IMR-90 (cell line): ENCODE measurements at regions not wholly inside any gene's neighbourhood (a gene's known extent, or its start where the extent isn't known, plus 50 kb on each side); places are given as distances from the start of the nearest gene placed in this dataset.

Source experiments
- ATAC-seq: fragments of 200-7000 bp; cut with Tn5 transposase; 2 replicates; pipeline ENCODE4 v1.9.1; 2020; ENCODE audit warnings: low read depth, mild to moderate bottlenecking, moderate library complexity
- BruUV-seq: library from RNA; stranded (reverse); fragments of 400-500 nt; replicated peaks from 2 replicates; lab custom pipeline; 2021; lab: Mats Ljungman, UMichigan
- CTCF ChIA-PET: fragments of 300-600 bp; formaldehyde crosslinking; extraction: SDS; loops from one replicate; lab custom pipeline; 2021; ENCODE audit warnings: antibody characterized with exemption; lab: Yijun Ruan, JAX
- POLR2A ChIA-PET: fragments of 300-600 bp; sonication (Branson Sonifier 250); formaldehyde crosslinking; loops from one replicate; lab custom pipeline; 2022; ENCODE audit warnings: antibody characterized with exemption; ENCODE audit not compliant: unreplicated experiment; lab: Charles Lee
- DNase-seq: peaks from one replicate; pipeline ENCODE4 v3.0.0; 2013
- H2AFZ ChIP-seq: replicated peaks from 2 replicates; pipeline ENCODE3; 2013; ENCODE audit warnings: low read length, mild to moderate bottlenecking; ENCODE audit not compliant: poor library complexity
- H2AK5ac ChIP-seq: 2 replicates; pipeline ENCODE4 v1.6.1; 2013; ENCODE audit warnings: low read depth, low read length, inconsistent platforms
- H2AK9ac ChIP-seq: replicated peaks from 2 replicates; pipeline ENCODE3; 2013; ENCODE audit warnings: mild to moderate bottlenecking, low read depth, low read length, moderate library complexity; ENCODE audit not compliant: poor library complexity
- H2BK120ac ChIP-seq: 2 replicates; pipeline ENCODE4 v1.6.1; 2013; ENCODE audit warnings: low read depth, low read length, inconsistent platforms
- H2BK15ac ChIP-seq: 3 replicates; pipeline ENCODE4 v1.6.1; 2013; ENCODE audit warnings: low read depth, low read length, inconsistent platforms
- H2BK20ac ChIP-seq: 2 replicates; pipeline ENCODE4 v1.6.1; 2013; ENCODE audit warnings: low read depth, mild to moderate bottlenecking, inconsistent platforms, low read length, moderate library complexity
- H2BK5ac ChIP-seq: 2 replicates; pipeline ENCODE4 v1.6.1; 2013; ENCODE audit warnings: mild to moderate bottlenecking, low read depth, low read length, inconsistent platforms; ENCODE audit not compliant: poor library complexity, severe bottlenecking
- H3K14ac ChIP-seq: replicated peaks from 2 replicates; pipeline ENCODE4 v1.6.1; 2013; ENCODE audit warnings: low read depth, low read length, inconsistent platforms
- H3K18ac ChIP-seq: 2 replicates; pipeline ENCODE4 v1.6.1; 2013; ENCODE audit warnings: low read depth, low read length, control low read depth
- H3K23ac ChIP-seq: 2 replicates; pipeline ENCODE4 v1.6.1; 2013; ENCODE audit warnings: low read depth, low read length, inconsistent platforms
- H3K27ac ChIP-seq: 2 replicates; pipeline ENCODE4 v1.5.1; 2013; ENCODE audit warnings: mild to moderate bottlenecking, control low read depth, low read length; ENCODE audit not compliant: insufficient read depth
- H3K27me3 ChIP-seq: 2 replicates; pipeline ENCODE4 v1.6.1; 2013; ENCODE audit warnings: low read length; ENCODE audit not compliant: control insufficient read depth, insufficient read depth
- H3K36me3 ChIP-seq: 2 replicates; pipeline ENCODE4 v1.6.1; 2013; ENCODE audit warnings: low read length, mixed read lengths; ENCODE audit not compliant: control insufficient read depth, insufficient read depth
- H3K4ac ChIP-seq: 2 replicates; pipeline ENCODE4 v1.6.1; 2013; ENCODE audit warnings: low read depth, low read length, inconsistent platforms
- H3K4me1 ChIP-seq: 2 replicates; pipeline ENCODE4 v1.6.1; 2013; ENCODE audit warnings: low read length, mixed read lengths; ENCODE audit not compliant: control insufficient read depth, insufficient read depth
- H3K4me2 ChIP-seq: 2 replicates; pipeline ENCODE4 v1.6.1; 2013; ENCODE audit warnings: low read depth, mild to moderate bottlenecking, control low read depth, low read length, moderate library complexity
- H3K4me3 ChIP-seq: 2 replicates; pipeline ENCODE4 v1.5.1; 2013; ENCODE audit warnings: low read depth, mild to moderate bottlenecking, control low read depth, low read length, moderate library complexity; ENCODE audit not compliant: insufficient read depth
- H3K56ac ChIP-seq: 2 replicates; pipeline ENCODE4 v1.6.1; 2013; ENCODE audit warnings: low read length, inconsistent platforms; ENCODE audit not compliant: insufficient read depth; ENCODE audit errors: extremely low read depth
- H3K79me1 ChIP-seq, 2 experiments: 2 replicates each; pipeline ENCODE4 v1.6.1; 2013; ENCODE audit warnings: low read length in 2 of 2, inconsistent platforms in 1 of 2, low read depth in 1 of 2
- H3K9ac ChIP-seq: 2 replicates; pipeline ENCODE4 v1.6.1; 2013; ENCODE audit warnings: low read depth, low read length, control low read depth
- H3K9me1 ChIP-seq: 2 replicates; pipeline ENCODE4 v1.6.1; 2013; ENCODE audit warnings: low read length, inconsistent platforms; ENCODE audit not compliant: insufficient read depth
- H3K9me3 ChIP-seq: 2 replicates; pipeline ENCODE4 v1.6.1; 2013; ENCODE audit warnings: low read length; ENCODE audit not compliant: control insufficient read depth, insufficient read depth
- H4K20me1 ChIP-seq: 2 replicates; pipeline ENCODE4 v1.6.1; 2013; ENCODE audit warnings: low read length, inconsistent platforms; ENCODE audit not compliant: insufficient read depth
- H4K5ac ChIP-seq: 2 replicates; pipeline ENCODE4 v1.6.1; 2013; ENCODE audit warnings: mild to moderate bottlenecking, low read depth, low read length, control low read depth
- H4K8ac ChIP-seq, 2 experiments: 2 replicates each; pipeline ENCODE4 v1.6.1; 2013; ENCODE audit warnings: low read depth in 2 of 2, low read length in 2 of 2, control low read depth in 1 of 2, inconsistent platforms in 1 of 2
- H4K91ac ChIP-seq: 2 replicates; pipeline ENCODE4 v1.6.1; 2013; ENCODE audit warnings: low read depth, low read length, inconsistent platforms; ENCODE audit not compliant: insufficient read depth
- BHLHE40 ChIP-seq: fragments of 150-350 bp; IDR thresholded peaks from 2 replicates; pipeline ENCODE4 v1.6.1; 2016; ENCODE audit warnings: mild to moderate bottlenecking, low read depth, low read length
- CEBPB ChIP-seq: IDR thresholded peaks from 2 replicates; pipeline ENCODE4 v1.6.1; 2012; ENCODE audit warnings: low read depth, low read length, improper control_type of control experiment
- CTCF ChIP-seq: conservative IDR thresholded peaks from 2 replicates; pipeline ENCODE4 v1.5.1; 2012; ENCODE audit warnings: mild to moderate bottlenecking, low read depth, low read length, improper control_type of control experiment
- ELK1 ChIP-seq: fragments of 150-350 bp; IDR thresholded peaks from 2 replicates; pipeline ENCODE4 v1.6.1; 2016; ENCODE audit warnings: low read depth, mild to moderate bottlenecking, low read length, moderate library complexity, borderline replicate concordance
- FOS ChIP-seq: fragments of 150-350 bp; IDR thresholded peaks from 2 replicates; pipeline ENCODE4 v1.6.1; 2016; ENCODE audit warnings: low read depth, low read length
- MAFK ChIP-seq: IDR thresholded peaks from 2 replicates; pipeline ENCODE4 v1.6.1; 2012; ENCODE audit warnings: low read depth, low read length, improper control_type of control experiment
- MAZ ChIP-seq: IDR thresholded peaks from 2 replicates; pipeline ENCODE4 v1.6.1; 2012; ENCODE audit warnings: low read depth, mild to moderate bottlenecking, low read length, improper control_type of control experiment, moderate library complexity, borderline replicate concordance
- MXI1 ChIP-seq: IDR thresholded peaks from 2 replicates; pipeline ENCODE4 v1.6.1; 2012; ENCODE audit warnings: low read depth, mild to moderate bottlenecking, low read length, moderate library complexity, borderline replicate concordance
- RAD21 ChIP-seq: IDR thresholded peaks from 2 replicates; pipeline ENCODE4 v1.6.1; 2012; ENCODE audit warnings: low read length, improper control_type of control experiment
- RFX5 ChIP-seq: IDR thresholded peaks from 2 replicates; pipeline ENCODE4 v1.8.0; 2012; ENCODE audit warnings: low read depth, mild to moderate bottlenecking, low read length, moderate library complexity
- SMC3 ChIP-seq: fragments of 150-350 bp; IDR thresholded peaks from 2 replicates; pipeline ENCODE4 v1.6.1; 2016; ENCODE audit warnings: low read depth, mild to moderate bottlenecking, antibody characterized with exemption, low read length, moderate library complexity
- USF2 ChIP-seq: fragments of 150-350 bp; IDR thresholded peaks from 2 replicates; pipeline ENCODE4 v1.6.1; 2017; ENCODE audit warnings: mild to moderate bottlenecking, antibody characterized with exemption, low read length, low read depth
- WGBS, 2 experiments: methylation state at CpG; one replicate each; pipeline versions ENCODE4 v1.1.5 to v1.1.7; 2013; ENCODE audit warnings: missing lambda C conversion rate in 2 of 2; ENCODE audit not compliant: insufficient read length in 1 of 2; ENCODE audit errors: extremely low coverage in 2 of 2; 5-methylcytosine and 5-hydroxymethylcytosine counted together
- dilution Hi-C: fragments of 300-500 bp; cut with HindIII; formaldehyde crosslinking; loops from one replicate; pipeline ENCODE4 v1.14.3; 2018; ENCODE audit warnings: low sequenced_read_pairs; ENCODE audit not compliant: unreplicated experiment
- in situ Hi-C: fragments of 300-500 bp; cut with MboI; formaldehyde crosslinking; loops from 3 replicates; pipeline ENCODE4 v1.14.3; 2019; ENCODE audit warnings: low sequenced_read_pairs, inconsistent platforms, mixed read lengths
- intact Hi-C: fragments of 100-400 bp; cut with micrococcal nuclease; formaldehyde crosslinking; loops from 2 replicates; pipeline ENCODE4 v1.10.0; 2022

- BruUV-seq, result no TSS peak
- H3K23ac ChIP-seq, result no peak overlapping the region
- H3K79me1 ChIP-seq, result no peaks in the 10 kb centered on the region
- no peak overlapping the region for H4K91ac ChIP-seq
- no peaks in the 10 kb centered on the region for H3K27me3 ChIP-seq
- WGBS, 2 experiments, result no CpG with 5 or more reads among the region's 2 CpGs
- no peak overlapping the region for H3K18ac ChIP-seq
- POLR2A ChIA-PET, result no interaction called here
- intact Hi-C loops (no loop called here), dilution Hi-C loops (no loop called here), in situ Hi-C loops (no loop called here)
- H3K27ac ChIP-seq, result no peak overlapping the region
- H4K20me1 ChIP-seq, result no peaks in the 10 kb centered on the region
- ATAC-seq (no peak), DNase-seq (no peak)
- peaks cover 9% of the 10 kb centered on the region for H3K9me3 ChIP-seq
- H3K4me2 ChIP-seq, result no peak overlapping the region
- no peaks in the 10 kb centered on the region for H3K4me1 ChIP-seq
- H3K56ac ChIP-seq, result no peak overlapping the region
- TF ChIP-seq CTCF, result no peak
- no peak for TF ChIP-seq MAFK
- TF ChIP-seq SMC3, result no peak
- TF ChIP-seq BHLHE40, result no peak
- TF ChIP-seq ELK1, result no peak
- TF ChIP-seq RAD21, result no peak
- TF ChIP-seq CEBPB, result no peak
- TF ChIP-seq MAZ, result no peak
- TF ChIP-seq FOS, result no peak
- no peak for TF ChIP-seq MXI1
- no peak for TF ChIP-seq USF2
- no peak for TF ChIP-seq RFX5
- H2AFZ ChIP-seq, result no peak overlapping the region
- no peak overlapping the region for H2BK15ac ChIP-seq
- no peak overlapping the region for H3K14ac ChIP-seq
- no peak overlapping the region for H3K4ac ChIP-seq
- no peak overlapping the region for H2AK5ac ChIP-seq
- H3K4me3 ChIP-seq, result no peak overlapping the region
- H2BK20ac ChIP-seq, result no peak overlapping the region
- no peak overlapping the region for H2BK5ac ChIP-seq
- no peaks in the 10 kb centered on the region for H3K9me1 ChIP-seq
- no peak overlapping the region for H4K5ac ChIP-seq
- CTCF ChIA-PET, result interaction anchor here (1.1 kb wide), 1 partner anchor 16 kb away, joined by 3 read pairs; no protein-coding TSS in a partner anchor
- no peak overlapping the region for H4K8ac ChIP-seq
- H2BK120ac ChIP-seq, result no peak overlapping the region
- no peaks in the 10 kb centered on the region for H3K36me3 ChIP-seq
- no peak overlapping the region for H3K9ac ChIP-seq
- no peak overlapping the region for H2AK9ac ChIP-seq
Observed at GRCh38 chr16:62821824-62822223, 785.6 kb upstream of the CDH8 start.
